Pancreas (tissue), 10 donors: ENCODE measurements at regions not wholly inside any gene's neighbourhood (a gene's known extent, or its start where the extent isn't known, plus 50 kb on each side); places are given as distances from the start of the nearest gene placed in this dataset.
A peak's percentile ranks its signal among the peaks of the same experiment; 100 is the strongest.

Source experiments
- ATAC-seq, 4 donors: fragments of 200-7000 bp; cut with Tn5 transposase; one replicate each; pipeline versions ENCODE4 v1.8.0 to v1.9.1; 2020; ENCODE audit warnings: mild to moderate bottlenecking in 4 of 4, moderate library complexity in 4 of 4
- DNase-seq, 6 donors: peaks; one replicate each; pipeline ENCODE4 v3.0.0-alpha.2; 2020
- FAIRE-seq: peaks from 2 replicates; lab custom pipeline; 2012; peaks lifted over from hg19 to GRCh38; lab: Jason Lieb, UNC
- H3K27ac ChIP-seq, 4 donors: fragments of 200-600 bp; sonication (generic); 1 replicate in 3 of 4; 2 replicates in 1 of 4; pipeline versions ENCODE4 v1.5.0 to v1.8.0; 2020
- H3K27me3 ChIP-seq, 4 donors: fragments of 200-600 bp; one replicate each; pipeline ENCODE4 v1.8.0; 2021
- H3K36me3 ChIP-seq, 3 donors: fragments of 200-600 bp; sonication (generic) in 1 of 3; one replicate each; pipeline versions ENCODE4 v1.5.0 to v1.8.0; 2020 to 2021
- H3K4me1 ChIP-seq, 3 donors: fragments of 200-600 bp; one replicate each; pipeline ENCODE4 v1.8.0; 2021
- H3K4me3 ChIP-seq, 4 donors: fragments of 200-600 bp; sonication (generic) in 2 of 4; one replicate each; pipeline versions ENCODE4 v1.5.0 to v1.8.0; 2020 to 2021
- H3K9me3 ChIP-seq, 4 donors: fragments of 200-600 bp; one replicate each; pipeline ENCODE4 v1.8.0; 2021
- WGBS, 2 donors: extraction: QIAGEN DNeasy Blood & Tissue Kit; methylation state at CpG; one replicate each; pipeline ENCODE4 v1.1.7; 2013; 5-methylcytosine and 5-hydroxymethylcytosine counted together
- intact Hi-C, 3 donors: fragments of 100-400 bp; cut with DNase I; formaldehyde crosslinking; loops; one replicate each; pipeline versions ENCODE4 v1.11.1 to v1.14.2; 2022
- TF ChIP-seq, protein P1 (sequence below), 4 donors: fragments of 200-600 bp; sonication (generic) in 3 of 4; IDR thresholded peaks; one replicate each; pipeline versions ENCODE4 v1.5.0 to v1.8.0; 2021; ENCODE audit warnings: antibody characterized with exemption in 4 of 4
- donor health status: healthy with polysubstance abuse.
- donor health status: DM: no; HTN: no; CAD: no; lungs with moderate emphysema.
- donor health status: DM: no; HTN: no; CAD: no.
- donor health status: control.
- donor health status: control.
- donor health status: Bipolar disorder and iron deficiency.
- donor health status: DM: yes; HTN: yes; CAD: no.
- donor health status: DM: no; HTN: no; CAD: no.
- donor health status: DM: no; HTN: no; CAD: no.
- donor health status: DM: yes; HTN: yes; CAD: no.

DNA sequence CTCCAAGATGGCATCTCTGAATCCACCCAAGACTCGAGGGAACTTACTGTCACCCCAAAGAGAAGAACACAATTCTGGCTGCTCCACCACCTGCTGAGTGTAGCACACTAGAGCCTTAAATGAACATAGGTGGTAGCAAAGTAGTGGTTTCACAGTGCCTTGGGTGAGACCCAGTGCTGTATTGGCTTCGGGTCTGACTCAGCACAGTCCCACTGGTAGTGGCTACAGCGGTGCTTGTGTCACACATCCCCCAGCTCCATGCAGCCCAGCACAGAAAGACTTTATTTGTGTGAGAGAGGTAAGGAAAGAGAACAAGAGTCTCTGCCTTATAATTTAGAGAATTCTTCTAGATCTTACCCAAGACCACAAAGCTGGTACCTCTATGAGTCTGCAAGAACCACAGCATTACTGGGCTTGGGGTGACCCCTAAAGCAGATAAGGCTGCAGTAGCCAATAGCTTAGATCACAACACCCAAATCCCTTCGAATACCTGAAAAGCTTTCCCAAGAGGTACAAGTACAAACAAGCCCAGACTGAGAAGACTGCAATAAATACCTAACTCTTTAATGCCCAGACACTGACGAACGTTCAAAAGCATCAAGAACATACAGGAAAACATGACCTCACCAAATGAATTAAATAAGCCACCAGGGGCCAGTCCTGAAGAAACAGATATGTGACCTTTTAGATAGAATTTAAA lies 83.3 kb upstream of the SLC38A4 start:
- no peaks in the 10 kb centered on the region for H3K36me3 ChIP-seq
- WGBS, 2 donors = 66 to 69% methylated on average over 6 of the region's 6 CpGs
- intact Hi-C loops = no loop called here
- no peaks in the 10 kb centered on the region for H3K4me1 ChIP-seq
- no peak overlapping the region for H3K4me3 ChIP-seq
- DNase-seq = no peak
- H3K9me3 ChIP-seq = no peaks in the 10 kb centered on the region
- H3K27me3 ChIP-seq = no peaks in the 10 kb centered on the region
- TF ChIP-seq, protein P1, sequence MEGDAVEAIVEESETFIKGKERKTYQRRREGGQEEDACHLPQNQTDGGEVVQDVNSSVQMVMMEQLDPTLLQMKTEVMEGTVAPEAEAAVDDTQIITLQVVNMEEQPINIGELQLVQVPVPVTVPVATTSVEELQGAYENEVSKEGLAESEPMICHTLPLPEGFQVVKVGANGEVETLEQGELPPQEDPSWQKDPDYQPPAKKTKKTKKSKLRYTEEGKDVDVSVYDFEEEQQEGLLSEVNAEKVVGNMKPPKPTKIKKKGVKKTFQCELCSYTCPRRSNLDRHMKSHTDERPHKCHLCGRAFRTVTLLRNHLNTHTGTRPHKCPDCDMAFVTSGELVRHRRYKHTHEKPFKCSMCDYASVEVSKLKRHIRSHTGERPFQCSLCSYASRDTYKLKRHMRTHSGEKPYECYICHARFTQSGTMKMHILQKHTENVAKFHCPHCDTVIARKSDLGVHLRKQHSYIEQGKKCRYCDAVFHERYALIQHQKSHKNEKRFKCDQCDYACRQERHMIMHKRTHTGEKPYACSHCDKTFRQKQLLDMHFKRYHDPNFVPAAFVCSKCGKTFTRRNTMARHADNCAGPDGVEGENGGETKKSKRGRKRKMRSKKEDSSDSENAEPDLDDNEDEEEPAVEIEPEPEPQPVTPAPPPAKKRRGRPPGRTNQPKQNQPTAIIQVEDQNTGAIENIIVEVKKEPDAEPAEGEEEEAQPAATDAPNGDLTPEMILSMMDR (IDR thresholded peaks at IDR 0.05) = no peak
- H3K27ac ChIP-seq = no peak overlapping the region
- no peak for ATAC-seq
- FAIRE-seq = no peak

DNA sequence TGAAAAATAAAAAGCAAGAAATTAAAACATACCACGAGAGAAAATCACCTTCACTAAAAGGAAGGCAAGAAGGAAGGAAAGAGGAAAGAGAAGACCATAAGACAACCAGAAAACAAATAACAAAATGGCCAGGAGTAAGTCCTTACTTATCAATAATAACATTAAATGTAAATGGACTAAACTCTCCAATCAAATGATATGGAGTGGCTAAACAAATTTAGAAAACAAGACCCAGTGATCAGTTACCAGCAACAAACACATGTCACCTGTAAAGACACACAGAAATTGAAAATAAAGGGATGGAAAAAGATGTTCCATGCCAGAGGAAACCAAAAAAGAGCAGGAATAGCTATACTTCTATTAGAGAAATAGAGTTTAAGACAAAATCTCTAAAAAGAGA lies 85.0 kb upstream of the SLC38A4 start:
- H3K27ac ChIP-seq = no peak overlapping the region
- H3K27me3 ChIP-seq = no peaks in the 10 kb centered on the region
- H3K9me3 ChIP-seq = no peaks in the 10 kb centered on the region
- no peak for ATAC-seq
- H3K4me3 ChIP-seq = no peak overlapping the region
- no peak for DNase-seq
- intact Hi-C loops = no loop called here
- TF ChIP-seq, protein P1 (IDR thresholded peaks at IDR 0.05) = no peak
- 73 to 96% methylated on average over 1 of the region's 1 CpG for WGBS, 2 donors
- no peaks in the 10 kb centered on the region for H3K4me1 ChIP-seq
- FAIRE-seq = no peak
- no peaks in the 10 kb centered on the region for H3K36me3 ChIP-seq

DNA sequence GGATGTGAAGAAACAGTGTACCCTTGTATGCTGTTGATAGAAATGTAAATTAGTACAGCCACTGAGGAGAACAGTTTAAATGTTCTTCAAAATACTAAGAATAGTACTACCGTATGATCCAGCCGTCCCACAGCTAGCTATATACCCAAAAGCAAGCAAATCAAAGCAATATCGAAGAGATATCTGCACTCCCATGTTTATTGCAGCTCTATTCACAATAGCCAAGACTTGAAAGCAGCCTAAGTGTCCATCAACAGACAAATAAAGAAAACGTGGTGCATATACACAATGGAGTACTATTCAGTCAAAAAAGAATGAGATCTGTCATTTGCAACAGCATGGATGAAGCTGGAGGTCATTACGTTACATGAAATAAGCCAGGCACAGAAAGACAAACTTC lies 88.5 kb upstream of the SLC38A4 start:
- Histone ChIP-seq H3K9me3 (no peaks in the 10 kb centered on the region), H3K4me3 (no peak overlapping the region), H3K27ac (no peak overlapping the region), H3K4me1 (no peaks in the 10 kb centered on the region), H3K36me3 (no peaks in the 10 kb centered on the region), H3K27me3 (no peaks in the 10 kb centered on the region)
- DNase-seq = no peak
- FAIRE-seq = no peak
- 75 to 79% methylated on average over 5 of the region's 5 CpGs for WGBS, 2 donors
- TF ChIP-seq, protein P1 (IDR thresholded peaks at IDR 0.05) = no peak
- ATAC-seq = no peak
- intact Hi-C loops = no loop called here

DNA sequence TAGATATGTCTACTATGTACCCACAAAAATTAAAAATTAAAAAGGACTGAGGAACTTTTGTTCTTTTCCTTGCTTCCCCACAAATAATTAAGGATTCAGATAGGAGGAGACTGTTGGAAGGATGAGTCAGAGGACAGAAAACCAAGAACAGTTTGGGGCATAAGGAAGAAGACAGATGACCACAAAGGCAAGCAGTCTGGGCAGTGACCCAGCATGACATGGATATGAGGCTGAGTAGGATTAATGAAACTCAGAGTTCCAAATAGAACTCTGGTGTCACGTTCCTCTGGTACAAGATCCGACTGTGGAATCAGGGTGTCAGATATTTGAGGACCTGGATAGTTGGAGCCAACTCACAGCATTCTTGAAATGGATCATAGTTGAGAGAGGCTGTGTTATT lies 89.3 kb upstream of the SLC38A4 start:
- TF ChIP-seq, protein P1 (IDR thresholded peaks at IDR 0.05) = no peak
- Histone ChIP-seq H3K9me3 (no peaks in the 10 kb centered on the region), H3K4me1 (no peaks in the 10 kb centered on the region), H3K27me3 (no peaks in the 10 kb centered on the region), H3K36me3 (no peaks in the 10 kb centered on the region), H3K4me3 (no peak overlapping the region), H3K27ac (no peak overlapping the region)
- WGBS, 2 donors = 74 to 78% methylated on average over 2 of the region's 2 CpGs
- DNase-seq (no peak), FAIRE-seq (no peak), ATAC-seq (peak in 2 of 4 donors; percentile 32 to 34)
- intact Hi-C loops = no loop called here

DNA sequence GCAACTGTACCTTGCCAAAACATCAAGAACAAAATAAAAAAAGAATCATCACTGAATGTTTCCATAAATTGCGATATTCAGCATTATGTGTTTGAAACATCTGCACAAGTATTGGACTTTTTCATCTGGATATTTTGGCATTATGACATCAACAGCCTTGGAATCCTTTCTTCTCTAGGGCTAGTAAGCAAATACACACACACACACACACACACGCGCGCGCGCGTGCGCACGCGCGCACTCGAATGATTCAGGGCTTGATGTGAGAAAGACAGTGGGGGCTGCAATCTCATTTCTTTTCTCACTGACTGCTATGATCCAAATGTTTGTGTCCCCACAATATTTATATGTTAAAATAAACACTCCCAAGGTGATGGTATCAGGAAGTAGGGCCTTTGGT lies 90.0 kb upstream of the SLC38A4 start:
- H3K27me3 ChIP-seq = no peaks in the 10 kb centered on the region
- intact Hi-C loops = loop anchor here in 1 of 3 donors (2.0 kb wide), 1 partner anchor 19 kb away; no protein-coding TSS in a partner anchor
- H3K9me3 ChIP-seq = no peaks in the 10 kb centered on the region
- WGBS, 2 donors = 76 to 84% methylated on average over 10 to 12 of the region's 12 CpGs
- ATAC-seq (no peak), DNase-seq (no peak), FAIRE-seq (no peak)
- no peak overlapping the region for H3K27ac ChIP-seq
- TF ChIP-seq, protein P1 (IDR thresholded peaks at IDR 0.05) = no peak
- no peak overlapping the region for H3K4me3 ChIP-seq
- no peaks in the 10 kb centered on the region for H3K36me3 ChIP-seq
- H3K4me1 ChIP-seq = no peaks in the 10 kb centered on the region
